ENCODE measurements at regions not wholly inside any gene's neighbourhood (a gene's known extent, or its start where the extent isn't known, plus 50 kb on each side); places are given as distances from the start of the nearest gene placed in this dataset.
A peak's percentile ranks its signal among the peaks of the same experiment; 100 is the strongest.
"Not testable (repeated sequence)": the region's sequence is repeated elsewhere in the genome, so short reads cannot be mapped to it uniquely, and the experiment has no call there.

DNA sequence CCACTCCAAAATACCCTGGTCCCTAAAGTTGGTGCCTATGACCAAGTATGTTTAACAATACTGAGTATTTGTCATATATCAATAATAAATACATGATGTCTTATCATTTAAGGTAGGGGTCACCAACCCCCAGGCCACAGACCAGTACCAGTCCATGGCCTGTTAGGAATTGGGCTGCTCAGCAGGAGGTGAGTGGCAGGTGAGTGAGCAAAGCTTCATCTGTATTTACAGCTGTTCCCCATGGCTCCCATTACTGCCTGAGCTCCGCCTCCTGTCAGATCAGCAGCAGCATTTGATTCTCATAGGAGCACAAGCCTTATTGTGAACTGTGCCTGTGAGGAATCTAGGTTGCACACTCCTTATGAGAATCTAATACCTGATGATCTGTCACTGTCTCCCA is 126.2 kb downstream of the HNRNPD start:
- no peak for DNase-seq (ENCODE audit: low spot score)

DNA sequence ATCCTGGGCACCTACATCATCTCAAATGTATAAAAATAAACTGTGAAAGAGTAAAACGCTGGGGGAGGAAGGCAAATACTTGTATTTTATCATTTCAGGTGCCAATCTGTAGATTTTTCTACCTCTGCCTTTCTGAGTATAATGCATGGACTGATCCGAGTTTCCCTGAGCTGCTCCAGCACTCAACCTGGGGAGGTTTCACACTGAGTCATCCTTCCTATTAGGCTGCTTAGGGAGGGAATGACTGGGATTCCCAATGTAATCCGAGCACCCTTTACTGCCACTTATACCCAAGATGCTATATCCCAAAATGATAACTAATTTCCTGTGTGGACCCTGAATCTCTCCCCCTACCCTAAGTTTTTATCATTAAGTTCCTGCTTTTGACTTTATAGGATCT is 126.6 kb downstream of the HNRNPD start:
- DNase-seq (ENCODE audit: low spot score) = no peak

DNA sequence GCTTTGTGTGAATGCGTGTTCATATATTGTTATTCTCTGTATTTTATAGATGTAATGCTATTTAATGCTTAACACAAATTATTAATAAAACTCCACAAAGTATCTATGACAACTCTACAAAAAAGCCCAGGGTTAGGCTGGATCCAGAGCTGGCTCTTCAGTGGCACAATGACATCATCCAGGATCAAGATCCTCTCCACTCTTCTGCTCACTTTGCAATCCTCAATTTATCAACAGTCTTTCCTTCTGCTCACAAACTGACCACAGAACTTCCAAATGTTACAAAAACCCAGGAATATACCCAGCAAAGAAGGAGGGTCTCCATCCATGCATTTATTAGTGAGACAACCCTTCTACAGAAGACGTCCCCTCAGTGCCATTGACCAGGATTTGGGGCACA is 132.3 kb downstream of the HNRNPD start:
- DNase-seq (ENCODE audit: low spot score) = no peak

DNA sequence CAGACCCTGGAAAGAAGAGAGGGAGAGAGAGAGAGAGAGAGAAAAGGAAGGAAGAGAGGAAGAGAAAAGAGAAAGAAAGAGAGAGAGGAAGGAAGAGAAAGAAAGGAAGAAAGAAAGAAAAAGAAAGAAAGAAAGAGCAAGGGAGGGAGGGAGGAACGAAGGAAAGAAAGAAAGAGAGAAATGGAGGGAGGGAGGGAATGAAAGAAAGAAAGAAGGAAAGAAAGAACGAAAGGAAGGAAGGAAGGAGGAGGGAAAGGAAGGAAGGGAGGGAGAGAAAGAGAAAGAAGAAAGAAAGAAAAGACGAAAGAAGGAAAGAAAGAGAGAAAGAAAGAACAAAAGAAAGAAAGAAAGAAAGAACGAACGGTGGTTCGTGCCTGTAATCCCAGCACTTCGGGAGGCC is 133.4 kb downstream of the HNRNPD start:
- no peak for DNase-seq (ENCODE audit: low spot score)

DNA sequence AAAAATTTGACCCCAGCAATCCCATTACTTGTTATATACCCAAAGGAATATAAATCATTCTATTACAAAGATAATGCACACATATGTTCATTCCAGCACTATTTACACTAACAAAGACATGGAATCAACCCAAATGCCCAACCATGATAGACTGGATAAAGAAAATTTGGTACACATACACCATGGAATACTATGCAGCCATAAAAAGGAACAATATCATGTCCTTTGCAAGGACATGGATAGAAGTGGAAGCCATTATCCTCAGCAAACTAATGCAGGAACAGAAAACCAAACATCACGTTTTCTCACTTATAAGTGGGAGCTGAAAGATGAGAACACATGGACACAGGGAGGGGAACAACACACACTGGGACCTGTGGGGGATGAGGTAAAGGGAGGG is 136.6 kb downstream of the HNRNPD start:
- DNase-seq (ENCODE audit: low spot score) = not testable (repeated sequence)

DNA sequence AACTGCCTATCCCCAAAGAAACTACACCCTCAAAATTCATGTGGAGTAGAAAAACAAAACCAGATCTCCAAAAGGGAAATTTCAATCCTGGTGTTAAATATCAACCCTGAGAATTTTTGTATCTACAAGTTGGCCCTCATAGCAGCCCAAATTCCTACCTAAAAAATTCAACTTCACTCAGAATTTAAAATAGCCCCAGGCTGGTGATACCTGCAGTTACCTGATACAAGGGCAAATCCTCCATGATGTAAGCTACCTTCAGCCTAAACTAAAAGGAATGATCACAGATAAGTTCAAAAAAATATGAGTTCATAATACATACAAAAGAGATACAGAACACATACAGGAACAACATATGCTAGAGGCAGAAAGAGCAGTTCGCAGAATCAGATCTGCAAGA is 138.4 kb downstream of the HNRNPD start:
- DNase-seq (ENCODE audit: low spot score) = no peak

DNA sequence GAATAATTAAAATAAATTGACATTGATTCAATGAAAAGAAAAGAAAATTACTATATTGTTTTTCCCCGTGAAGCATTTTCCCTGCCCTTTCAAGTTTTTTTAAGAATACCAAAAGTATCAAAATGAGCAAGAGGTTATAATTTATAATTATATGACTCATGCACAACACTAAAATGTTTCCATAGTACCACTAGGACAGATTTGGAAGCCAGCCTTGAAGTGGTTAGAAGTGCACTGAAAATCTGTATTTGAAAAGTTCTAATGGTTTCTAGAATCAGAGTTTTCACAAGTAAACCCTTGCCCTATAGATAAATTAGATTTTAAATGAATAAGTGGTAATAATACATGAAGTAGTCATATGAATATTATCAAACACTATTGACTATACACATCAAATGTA is 140.9 kb downstream of the HNRNPD start:
- no peak for DNase-seq (ENCODE audit: low spot score)

DNA sequence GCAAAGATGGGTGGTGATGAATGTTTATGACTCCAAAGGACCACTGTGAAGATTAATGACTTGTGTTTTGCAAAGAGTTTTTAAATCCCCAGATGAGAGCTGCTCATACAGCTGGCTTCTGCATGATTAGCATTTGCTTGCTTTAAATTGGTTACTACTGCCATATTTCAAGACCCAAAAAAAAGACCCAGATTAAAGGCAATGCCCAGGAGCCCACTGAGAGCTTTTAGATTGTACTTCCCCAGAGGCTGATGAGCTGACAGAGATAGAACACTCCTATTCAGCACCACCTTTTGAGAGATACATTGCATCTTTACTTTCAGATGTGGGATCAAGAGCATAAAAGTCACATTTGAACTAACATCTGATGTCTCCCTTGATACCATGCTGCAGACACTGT is 142.0 kb downstream of the HNRNPD start:
- DNase-seq (ENCODE audit: low spot score) = no peak

DNA sequence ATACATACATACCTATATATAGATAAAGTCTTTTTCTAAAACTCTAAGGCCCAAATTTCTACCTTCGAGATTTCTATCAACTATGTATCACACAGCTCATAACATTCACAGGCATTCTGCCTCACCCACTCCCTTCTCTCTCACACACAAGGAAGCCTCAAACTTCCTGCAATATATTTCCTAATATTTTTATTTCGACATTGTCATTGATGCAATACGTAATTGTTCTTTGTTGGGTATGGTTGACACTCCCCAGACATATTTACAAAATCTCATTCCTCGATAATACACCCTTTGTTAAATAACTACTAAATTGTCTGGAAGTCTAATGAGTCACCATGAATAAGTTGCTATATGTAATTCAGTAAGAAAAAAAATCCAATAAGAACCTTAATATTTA is 143.5 kb downstream of the HNRNPD start:
- DNase-seq (ENCODE audit: low spot score) = no peak

DNA sequence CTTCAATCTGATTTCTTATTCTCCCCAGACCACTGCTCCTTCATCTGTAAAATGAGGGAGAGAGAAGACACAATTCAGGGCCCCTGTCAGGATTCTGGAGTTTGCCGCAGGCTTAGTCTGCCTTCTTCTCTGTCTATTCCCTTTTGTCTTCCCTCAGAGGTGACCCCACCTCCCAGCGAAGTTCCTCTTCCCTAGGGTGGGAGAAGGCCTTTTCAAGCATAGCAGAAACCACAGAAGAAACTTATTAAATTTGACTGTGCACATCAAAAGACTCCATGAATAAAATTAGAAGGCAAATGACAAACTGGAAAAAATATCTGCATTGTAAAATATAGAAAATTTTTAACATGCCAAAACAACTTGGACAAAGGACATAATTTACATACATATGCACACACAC is 148.8 kb downstream of the HNRNPD start:
- DNase-seq (ENCODE audit: low spot score) = no peak

DNA sequence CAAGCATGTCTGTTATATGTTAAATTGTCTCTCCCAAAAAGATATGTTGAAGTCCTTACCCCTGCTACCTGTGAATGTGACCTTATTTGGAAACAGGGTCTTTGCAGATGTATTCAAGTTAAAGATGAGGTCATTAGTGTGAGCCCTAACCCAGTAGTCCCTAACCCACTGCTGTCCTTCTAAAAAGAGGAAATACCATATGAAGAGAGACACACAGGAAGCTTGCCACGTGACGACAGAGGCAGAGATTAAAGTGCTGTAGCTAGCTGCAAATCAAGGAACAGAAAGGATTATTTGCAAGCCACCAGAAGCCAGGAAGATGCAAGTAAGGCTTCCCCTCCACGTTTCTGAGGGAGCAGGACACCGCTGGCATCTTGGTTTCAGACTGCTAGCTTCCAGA is 150.1 kb downstream of the HNRNPD start:
- no peak for DNase-seq (ENCODE audit: low spot score)

DNA sequence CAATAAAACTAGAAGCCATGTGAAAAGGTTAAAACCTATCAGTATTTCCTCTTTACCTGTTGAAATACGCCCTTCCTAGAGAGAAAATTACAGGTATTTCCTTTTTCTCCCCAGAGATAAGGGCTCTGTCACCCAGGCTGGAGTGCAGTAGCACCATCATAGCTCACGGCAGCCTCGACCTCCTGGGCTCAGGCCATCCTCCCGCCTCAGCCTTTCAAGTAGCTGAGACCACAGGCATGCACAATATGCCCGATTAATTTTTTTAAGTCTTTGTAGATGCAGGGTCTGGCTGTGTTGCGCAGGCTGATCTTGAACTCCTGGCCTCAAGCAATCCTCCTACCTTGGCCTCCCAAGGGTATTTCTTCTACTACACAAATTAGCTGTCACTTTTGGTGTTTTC is 154.4 kb downstream of the HNRNPD start:
- no peak for DNase-seq (ENCODE audit: low spot score)

DNA sequence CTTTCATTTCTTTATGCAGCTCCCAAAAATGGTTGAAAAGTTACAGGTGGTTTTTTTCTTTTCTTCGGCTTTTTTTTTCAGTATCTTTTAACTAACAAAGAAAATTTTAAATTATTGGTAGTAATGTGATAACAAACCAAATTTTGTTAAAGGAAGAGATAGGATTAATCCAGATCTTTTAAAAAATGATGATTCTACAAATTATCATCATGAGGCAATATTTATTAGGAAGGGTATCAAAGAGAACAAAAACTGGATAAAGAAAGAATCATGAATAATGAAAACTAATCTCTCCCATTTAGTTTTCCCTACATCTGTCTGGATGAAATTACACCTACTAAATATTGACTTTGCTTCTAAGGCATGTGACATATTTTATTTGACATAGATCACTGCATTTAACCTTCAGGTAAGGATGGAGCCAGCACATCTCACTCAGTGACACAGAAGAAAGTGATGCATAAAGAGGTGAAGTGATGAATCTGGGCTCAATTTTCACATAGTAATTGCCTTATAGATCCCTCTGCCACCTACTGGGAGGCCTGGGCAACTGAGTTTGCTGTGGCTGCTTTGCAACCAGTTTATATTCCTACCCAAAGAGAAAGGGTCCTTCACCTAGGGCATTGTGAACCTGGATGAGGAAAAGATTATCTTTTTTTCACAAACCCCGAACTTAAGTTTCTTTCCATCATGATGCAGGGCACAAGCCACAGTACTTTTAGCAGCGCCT is 155.6 kb downstream of the HNRNPD start:
- DNase-seq (ENCODE audit: low spot score) = peak; percentile 38

DNA sequence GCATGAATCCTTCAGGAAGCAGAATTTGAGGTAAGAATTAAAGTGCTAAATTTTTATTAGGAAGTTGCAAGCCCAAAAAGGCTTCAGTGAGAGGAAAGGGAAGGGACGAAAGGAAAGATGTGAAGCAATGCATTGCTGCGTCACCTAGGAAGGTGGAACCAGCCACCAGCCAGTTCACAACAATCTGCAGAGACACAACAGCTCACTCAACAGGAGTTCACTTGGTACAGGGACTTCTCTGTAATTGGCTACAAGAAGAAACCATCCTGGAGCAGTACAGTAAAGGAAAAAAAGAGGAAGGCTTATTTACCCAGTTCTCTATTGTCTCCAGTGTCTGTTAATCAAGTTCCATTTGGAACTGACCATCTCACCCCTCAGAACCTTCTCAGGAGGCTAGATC is 157.6 kb downstream of the HNRNPD start:
- DNase-seq (ENCODE audit: low spot score) = no peak

DNA sequence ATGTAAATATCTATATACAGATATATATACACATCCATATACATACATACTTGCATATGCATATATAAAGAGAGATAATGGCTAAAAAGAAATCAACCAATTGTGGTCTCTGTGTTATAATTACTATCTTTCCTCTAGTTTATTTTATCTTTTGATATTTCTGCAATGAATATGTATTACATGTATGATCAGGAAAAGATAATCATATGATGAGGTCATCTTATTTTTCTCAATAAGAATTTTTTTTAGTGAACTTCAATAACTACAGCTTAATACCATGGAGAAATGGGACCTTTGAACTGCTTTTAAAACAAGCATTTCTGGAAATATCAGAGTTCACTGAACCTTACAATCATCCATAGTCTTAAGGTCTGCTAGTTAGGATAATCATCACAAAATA is 158.0 kb downstream of the HNRNPD start:
- DNase-seq (ENCODE audit: low spot score) = no peak

DNA sequence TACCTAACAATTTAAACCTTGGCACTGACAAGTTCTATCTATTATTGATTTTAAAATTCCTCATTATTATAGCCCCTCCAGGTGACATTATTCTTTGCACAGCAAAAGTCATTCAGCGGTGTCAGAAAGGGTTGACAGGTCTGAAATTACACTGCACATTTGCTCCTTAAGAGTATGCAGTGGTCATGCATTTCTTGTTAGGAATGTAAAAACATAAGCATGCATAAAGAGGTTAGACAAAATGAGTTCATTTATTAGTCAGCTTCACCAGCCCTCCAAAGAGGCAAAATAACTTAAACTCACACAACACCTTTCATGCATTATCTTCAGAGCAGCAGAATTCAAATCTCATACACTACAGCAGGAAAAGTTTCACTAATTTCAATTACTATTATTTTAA is 158.8 kb downstream of the HNRNPD start:
- DNase-seq (ENCODE audit: low spot score) = no peak

DNA sequence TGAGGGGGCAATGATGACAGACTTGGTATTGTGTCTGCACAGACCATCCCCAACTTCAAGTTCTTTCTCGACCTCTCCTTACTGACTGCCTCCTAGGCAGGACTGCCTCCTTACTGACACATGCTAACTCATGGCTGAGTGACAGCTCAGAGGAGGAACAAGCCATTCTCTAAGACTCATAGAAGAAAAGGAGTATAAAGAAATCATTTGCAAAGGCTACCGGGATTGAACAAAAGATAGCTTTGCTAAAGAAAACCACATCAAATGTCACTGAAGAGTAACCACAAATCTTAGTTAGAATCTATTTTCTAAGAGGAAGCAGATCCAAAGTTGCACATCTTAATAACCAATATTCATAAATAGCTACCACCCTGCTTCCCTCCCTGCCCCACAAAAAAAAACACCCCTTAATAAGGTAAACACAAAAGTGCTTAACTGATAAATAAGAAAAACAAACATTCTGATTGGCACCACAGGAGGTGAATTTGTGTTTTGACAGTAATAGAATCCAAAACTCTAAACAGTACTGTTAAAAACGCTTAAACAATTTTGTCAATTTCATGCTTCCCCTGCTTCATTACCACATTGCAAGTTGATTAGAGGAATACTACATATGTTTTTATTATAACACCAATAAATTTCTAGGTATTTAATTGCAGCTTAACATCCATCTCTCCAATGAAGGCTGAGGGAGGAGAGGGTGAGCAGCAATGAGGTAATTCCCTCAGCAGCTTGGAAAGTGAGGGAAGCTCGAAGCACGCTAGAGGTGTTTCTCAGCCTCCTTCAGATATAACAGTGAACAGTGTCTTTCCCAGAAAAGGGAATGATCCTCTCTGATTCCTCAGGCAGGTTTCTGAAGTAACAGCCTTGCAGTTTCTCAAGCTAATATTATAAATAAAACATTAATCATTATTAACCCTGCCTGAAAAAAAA is 160.0 kb downstream of the HNRNPD start:
- DNase-seq (ENCODE audit: low spot score) = no peak

DNA sequence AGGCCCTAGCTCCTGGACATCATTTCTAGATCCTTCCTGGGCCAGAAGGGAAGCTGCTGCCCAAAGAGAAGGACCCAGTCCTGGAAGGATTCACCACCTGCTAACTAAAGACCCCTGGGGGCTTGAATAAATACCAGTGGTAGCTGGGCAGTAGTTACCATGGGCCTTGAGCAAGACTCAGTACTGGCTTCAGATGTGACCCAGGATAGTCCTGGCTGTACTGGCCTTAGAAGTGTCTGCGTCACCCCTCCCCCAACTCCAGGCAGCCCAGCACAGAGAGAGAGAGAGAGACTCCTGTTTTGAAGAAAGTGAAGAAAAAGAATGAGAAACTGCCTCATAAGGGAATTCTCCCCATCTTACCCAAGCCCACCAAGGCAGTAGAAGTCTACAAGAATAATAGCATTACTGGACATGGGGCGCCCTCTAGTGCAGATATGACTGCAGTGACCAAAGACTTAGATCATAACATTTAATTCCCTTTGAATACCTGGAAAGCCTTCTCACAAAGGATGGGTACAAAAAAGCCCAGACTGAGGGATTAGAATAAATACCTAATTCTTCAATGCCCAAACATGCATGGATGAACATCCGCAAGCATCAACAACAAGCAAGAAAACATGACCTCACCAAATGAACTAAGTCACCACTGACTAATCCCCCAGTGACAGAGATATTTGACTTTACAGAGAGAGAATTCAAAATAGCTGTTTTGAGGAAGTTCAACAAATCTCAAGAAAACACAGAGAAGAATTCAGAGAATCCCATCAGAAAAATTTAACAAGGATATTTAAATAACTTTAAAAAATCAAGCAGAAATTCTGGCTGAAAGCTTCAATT is 171.8 kb downstream of the HNRNPD start:
- peak; percentile 53 for DNase-seq (ENCODE audit: low spot score)

DNA sequence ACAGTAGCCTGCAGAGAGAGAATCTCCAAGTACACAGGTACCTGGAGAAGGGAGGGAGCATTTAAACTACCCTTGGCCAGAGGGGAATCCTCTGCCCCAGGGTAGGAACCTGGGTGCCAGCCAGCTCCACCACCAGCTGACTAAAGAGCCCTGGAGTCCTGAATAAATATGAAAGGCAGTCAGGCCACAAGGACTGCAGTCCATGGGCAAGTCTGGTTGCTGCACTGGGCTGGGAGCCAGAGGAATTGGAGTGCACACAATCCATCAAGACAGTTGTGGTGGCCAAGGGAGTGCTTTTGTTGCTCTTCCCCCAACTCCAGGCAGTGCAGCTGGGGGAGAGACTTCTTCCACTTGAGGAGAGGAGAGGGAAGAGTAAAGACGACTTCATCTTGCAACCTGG is 172.5 kb downstream of the HNRNPD start:
- DNase-seq (ENCODE audit: low spot score) = no peak

DNA sequence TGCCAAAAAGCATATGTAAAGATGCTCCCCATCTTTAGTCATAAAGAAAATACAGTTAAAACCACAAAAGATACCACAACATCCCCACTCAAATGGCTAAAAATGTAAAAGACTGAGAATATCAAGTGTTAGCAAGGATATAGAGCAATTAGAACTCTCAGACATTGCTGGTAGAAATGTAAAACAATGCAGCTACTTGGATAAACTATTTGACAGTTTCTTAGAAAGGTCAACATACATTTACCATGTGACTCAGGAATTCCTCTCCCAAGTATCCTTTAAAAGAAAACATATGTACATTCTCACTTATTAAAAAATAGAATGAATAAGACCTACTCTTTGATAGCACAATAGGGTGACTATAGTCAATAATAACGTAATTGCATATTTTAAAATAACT is 173.7 kb downstream of the HNRNPD start:
- no peak for DNase-seq (ENCODE audit: low spot score)

DNA sequence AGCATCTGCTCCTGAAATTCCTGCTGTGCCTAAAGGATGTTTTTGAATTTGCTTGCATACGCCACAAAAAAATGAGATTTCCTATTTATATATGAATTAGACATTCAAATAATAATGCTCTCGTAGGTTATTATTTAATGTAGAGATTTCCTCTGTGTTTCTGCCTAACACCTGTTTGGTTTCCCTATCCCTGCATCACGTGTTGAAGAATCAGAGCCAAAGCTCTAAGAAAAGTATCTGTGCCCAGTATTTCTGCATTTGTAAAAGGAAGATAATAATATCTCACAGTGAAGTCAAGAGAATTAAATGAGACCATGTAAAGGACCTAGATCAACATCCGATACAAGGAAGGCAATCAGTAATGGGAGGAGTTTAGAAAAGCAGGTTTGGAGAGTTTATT is 179.5 kb downstream of the HNRNPD start:
- no peak for DNase-seq (ENCODE audit: low spot score)

DNA sequence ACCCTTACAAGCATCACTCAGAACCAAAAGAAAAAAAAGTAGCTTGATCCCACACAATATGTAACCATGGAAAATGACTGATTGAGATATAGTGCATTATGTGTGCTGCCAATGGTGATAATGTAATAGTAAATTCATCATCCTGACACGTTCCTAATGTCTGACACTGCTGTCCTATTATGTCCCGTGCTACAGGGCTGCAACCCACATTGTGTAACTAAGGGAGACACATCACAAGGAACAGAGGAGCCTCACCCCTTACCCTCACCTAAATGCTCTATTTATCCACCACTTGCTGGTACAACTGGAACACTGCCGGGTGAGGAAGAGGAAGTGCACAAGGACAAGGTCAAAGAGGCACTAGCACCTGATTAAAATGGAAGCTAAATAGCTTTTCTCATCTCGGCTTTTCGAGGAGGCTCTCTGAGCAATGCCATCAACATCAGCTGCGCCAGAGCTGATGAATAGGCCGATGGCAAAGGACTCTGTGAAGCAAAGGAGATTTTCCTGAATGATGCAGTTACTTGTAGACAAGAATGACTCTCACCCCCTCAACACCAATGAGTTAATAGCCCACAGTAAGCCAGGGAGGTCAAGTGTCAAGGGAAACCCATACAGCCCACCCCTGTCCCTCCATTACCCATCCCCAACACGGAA is 181.6 kb downstream of the HNRNPD start:
- DNase-seq (ENCODE audit: low spot score) = no peak

All from RKO (cell line).